ENCODE measurements at regions not wholly inside any gene's neighbourhood (a gene's known extent, or its start where the extent isn't known, plus 50 kb on each side); places are given as distances from the start of the nearest gene placed in this dataset.

DNA sequence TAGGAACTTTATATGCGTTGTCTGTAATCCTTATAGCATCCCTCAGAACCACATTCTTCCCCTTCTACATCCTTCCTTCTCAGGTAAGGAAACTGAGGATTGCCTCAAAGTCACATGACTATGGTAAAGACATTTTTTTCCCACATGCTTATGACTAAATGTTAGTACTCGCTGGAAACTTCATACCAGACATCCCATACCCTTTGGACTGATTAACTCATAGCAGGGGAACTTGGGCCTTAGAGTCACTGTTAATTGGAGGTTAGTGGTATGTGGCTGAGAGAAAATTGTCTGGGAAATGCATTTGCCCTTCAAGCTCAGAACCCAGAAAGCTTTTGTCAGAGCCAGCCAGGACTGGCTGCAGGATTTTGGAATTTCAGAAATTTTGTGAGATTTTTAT lies 155.0 kb downstream of the RELL1 start:
- peak; percentile 63 to 80 for DNase-seq
- H3K27me3 ChIP-seq (ENCODE audit: control insufficient read depth, insufficient read depth, low read length): no peaks in the 10 kb centered on the region
- H3K36me3 ChIP-seq (ENCODE audit: control insufficient read depth, insufficient read depth, low read length): no peaks in the 10 kb centered on the region
- peak overlapping the region; percentile 57 for H3K27ac ChIP-seq (ENCODE audit: low read length)
- no peaks in the 10 kb centered on the region for H3K9me3 ChIP-seq (ENCODE audit: control insufficient read depth, low read depth, low read length)
- no peak overlapping the region for H3K4me3 ChIP-seq (ENCODE audit: low read length)
- no CpG with 5 or more reads among the region's 2 CpGs for WGBS (ENCODE audit: insufficient coverage, low lambda C conversion rate)
- H3K4me1 ChIP-seq (ENCODE audit: control insufficient read depth, insufficient read depth, low read length): peaks cover 8% of the 10 kb centered on the region

GRCh38 chr4:37530451-37530850 lies 155.7 kb downstream of the RELL1 start:
- H3K4me1 ChIP-seq (ENCODE audit: control insufficient read depth, insufficient read depth, low read length): peaks cover 8% of the 10 kb centered on the region
- WGBS (ENCODE audit: insufficient coverage, low lambda C conversion rate): no CpG with 5 or more reads among the region's 9 CpGs
- H3K36me3 ChIP-seq (ENCODE audit: control insufficient read depth, insufficient read depth, low read length): no peaks in the 10 kb centered on the region
- H3K27ac ChIP-seq (ENCODE audit: low read length): peak overlapping the region; percentile 57
- H3K9me3 ChIP-seq (ENCODE audit: control insufficient read depth, low read depth, low read length): no peaks in the 10 kb centered on the region
- H3K27me3 ChIP-seq (ENCODE audit: control insufficient read depth, insufficient read depth, low read length): no peaks in the 10 kb centered on the region
- no peak overlapping the region for H3K4me3 ChIP-seq (ENCODE audit: low read length)
- DNase-seq: no peak

DNA sequence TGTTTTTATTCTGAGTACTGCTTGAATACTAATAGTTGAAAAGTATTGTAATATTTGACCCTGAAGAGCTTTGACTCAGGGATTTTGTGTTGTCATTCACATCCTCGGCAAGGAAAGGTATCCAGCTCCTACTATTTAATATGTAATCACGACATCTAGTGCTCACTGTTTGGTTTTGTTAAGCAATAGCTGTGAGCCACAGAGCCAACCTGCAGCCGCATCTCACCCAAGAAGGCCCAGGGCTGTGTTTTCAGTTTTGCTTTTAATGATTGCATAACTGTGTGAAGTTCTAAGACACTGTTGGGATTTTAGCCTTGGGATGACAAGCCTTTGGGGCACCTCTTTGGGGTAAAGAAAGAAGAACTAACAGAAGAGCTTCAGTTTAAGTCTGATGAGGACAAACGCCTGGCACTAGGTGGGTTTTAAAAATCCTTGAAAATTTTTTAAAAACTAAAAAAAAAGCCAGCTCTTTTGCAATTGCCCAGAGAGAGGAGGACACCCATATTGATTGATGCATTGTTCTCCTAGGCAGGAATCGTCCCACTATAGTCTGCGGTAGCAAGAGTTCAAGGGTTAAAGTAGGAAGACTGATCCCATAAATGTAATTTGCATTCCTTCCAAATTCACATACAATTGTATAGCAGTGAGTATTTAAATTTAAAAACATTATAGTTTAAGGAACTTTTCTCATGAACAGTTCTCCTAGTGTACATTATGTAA lies 157.8 kb downstream of the RELL1 start:
- Histone ChIP-seq H3K4me1 (ENCODE audit: control insufficient read depth, insufficient read depth, low read length) (peaks cover 8% of the 10 kb centered on the region), H3K27me3 (ENCODE audit: control insufficient read depth, insufficient read depth, low read length) (no peaks in the 10 kb centered on the region), H3K27ac (ENCODE audit: low read length) (peak overlapping the region; percentile 30), H3K36me3 (ENCODE audit: control insufficient read depth, insufficient read depth, low read length) (no peaks in the 10 kb centered on the region), H3K9me3 (ENCODE audit: control insufficient read depth, low read depth, low read length) (no peaks in the 10 kb centered on the region), H3K4me3 (ENCODE audit: low read length) (no peak overlapping the region)
- WGBS (ENCODE audit: insufficient coverage, low lambda C conversion rate): no CpG with 5 or more reads among the region's 6 CpGs
- DNase-seq: peak; percentile 43 to 73

DNA sequence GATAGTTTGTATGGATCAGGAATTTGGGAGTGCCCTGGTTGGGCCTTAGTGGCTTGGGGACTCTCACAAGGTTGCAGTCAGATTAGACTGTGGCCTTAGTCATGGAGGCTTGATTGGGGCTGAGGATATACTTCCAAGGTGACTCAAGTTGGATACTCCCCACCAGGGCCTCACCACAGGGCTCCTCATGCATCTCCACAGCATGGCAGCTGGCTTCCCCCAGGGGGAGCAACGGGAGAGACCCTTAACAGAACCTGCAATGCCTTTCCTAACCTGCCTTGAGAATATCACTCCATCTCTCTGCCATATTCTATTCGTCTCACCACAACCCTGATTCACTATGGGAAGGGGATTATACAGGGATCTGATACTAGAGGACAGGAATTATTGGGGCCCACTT lies 161.9 kb downstream of the RELL1 start:
- Histone ChIP-seq H3K36me3 (ENCODE audit: control insufficient read depth, insufficient read depth, low read length) (no peaks in the 10 kb centered on the region), H3K27ac (ENCODE audit: low read length) (no peak overlapping the region), H3K4me1 (ENCODE audit: control insufficient read depth, insufficient read depth, low read length) (peaks cover 14% of the 10 kb centered on the region), H3K27me3 (ENCODE audit: control insufficient read depth, insufficient read depth, low read length) (no peaks in the 10 kb centered on the region), H3K4me3 (ENCODE audit: low read length) (no peak overlapping the region), H3K9me3 (ENCODE audit: control insufficient read depth, low read depth, low read length) (peaks cover 3% of the 10 kb centered on the region)
- no peak for DNase-seq
- WGBS (ENCODE audit: insufficient coverage, low lambda C conversion rate): no CpG with 5 or more reads among the region's 2 CpGs

- Histone ChIP-seq H3K36me3 (ENCODE audit: control insufficient read depth, insufficient read depth, low read length) (no peaks in the 10 kb centered on the region), H3K27ac (ENCODE audit: low read length) (peak overlapping the region; percentile 40), H3K9me3 (ENCODE audit: control insufficient read depth, low read depth, low read length) (peaks cover 3% of the 10 kb centered on the region), H3K27me3 (ENCODE audit: control insufficient read depth, insufficient read depth, low read length) (no peaks in the 10 kb centered on the region), H3K4me3 (ENCODE audit: low read length) (no peak overlapping the region), H3K4me1 (ENCODE audit: control insufficient read depth, insufficient read depth, low read length) (peaks cover 9% of the 10 kb centered on the region)
- WGBS (ENCODE audit: insufficient coverage, low lambda C conversion rate): no CpG with 5 or more reads among the region's 1 CpG
- DNase-seq: no peak
Observed at GRCh38 chr4:37522996-37523395, 163.2 kb downstream of the RELL1 start.

DNA sequence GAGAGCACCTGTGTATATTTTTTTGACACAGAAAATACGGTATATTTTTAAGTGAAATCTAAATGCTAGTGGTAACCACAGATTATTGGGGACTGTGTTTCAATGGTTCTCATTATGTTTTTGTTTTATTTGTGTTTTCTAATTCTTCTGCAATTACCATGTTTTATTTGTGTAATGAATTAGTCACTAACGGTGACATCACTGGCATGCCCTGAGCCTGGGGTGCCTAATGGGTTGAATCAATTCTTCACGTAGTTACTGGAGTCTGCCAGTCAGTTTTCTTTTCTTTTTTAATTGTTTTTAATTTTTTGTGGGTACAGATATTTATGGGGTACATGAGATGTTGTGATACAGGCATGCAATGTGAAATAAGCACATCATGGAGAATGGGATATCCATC lies 168.8 kb downstream of the RELL1 start:
- peaks cover 1% of the 10 kb centered on the region for H3K4me1 ChIP-seq (ENCODE audit: control insufficient read depth, insufficient read depth, low read length)
- WGBS (ENCODE audit: insufficient coverage, low lambda C conversion rate): 100% methylated on average over 2 of the region's 3 CpGs
- DNase-seq: no peak

GRCh38 chr4:37516057-37516775 lies 170.0 kb downstream of the RELL1 start:
- no peaks in the 10 kb centered on the region for H3K4me1 ChIP-seq (ENCODE audit: control insufficient read depth, insufficient read depth, low read length)
- WGBS (ENCODE audit: insufficient coverage, low lambda C conversion rate): no CpG with 5 or more reads among the region's 7 CpGs
- H3K36me3 ChIP-seq (ENCODE audit: control insufficient read depth, insufficient read depth, low read length): peaks cover 2% of the 10 kb centered on the region
- H3K27ac ChIP-seq (ENCODE audit: low read length): no peak overlapping the region
- DNase-seq: no peak
- no peaks in the 10 kb centered on the region for H3K27me3 ChIP-seq (ENCODE audit: control insufficient read depth, insufficient read depth, low read length)
- H3K4me3 ChIP-seq (ENCODE audit: low read length): no peak overlapping the region
- peaks cover 14% of the 10 kb centered on the region for H3K9me3 ChIP-seq (ENCODE audit: control insufficient read depth, low read depth, low read length)

More for the DNA sequence above, 168.8 kb downstream of the RELL1 start:
- H3K27me3 ChIP-seq (ENCODE audit: control insufficient read depth, insufficient read depth, low read length): no peaks in the 10 kb centered on the region
- H3K27ac ChIP-seq (ENCODE audit: low read length): no peak overlapping the region
- H3K4me3 ChIP-seq (ENCODE audit: low read length): no peak overlapping the region
- peaks cover 2% of the 10 kb centered on the region for H3K36me3 ChIP-seq (ENCODE audit: control insufficient read depth, insufficient read depth, low read length)
- peaks cover 13% of the 10 kb centered on the region for H3K9me3 ChIP-seq (ENCODE audit: control insufficient read depth, low read depth, low read length)

GRCh38 chr4:37510626-37511025 lies 175.6 kb downstream of the RELL1 start:
- Histone ChIP-seq H3K4me1 (ENCODE audit: control insufficient read depth, insufficient read depth, low read length) (no peaks in the 10 kb centered on the region), H3K27me3 (ENCODE audit: control insufficient read depth, insufficient read depth, low read length) (no peaks in the 10 kb centered on the region), H3K4me3 (ENCODE audit: low read length) (no peak overlapping the region), H3K36me3 (ENCODE audit: control insufficient read depth, insufficient read depth, low read length) (peaks cover 11% of the 10 kb centered on the region), H3K27ac (ENCODE audit: low read length) (no peak overlapping the region), H3K9me3 (ENCODE audit: control insufficient read depth, low read depth, low read length) (peaks cover 23% of the 10 kb centered on the region)
- no peak for DNase-seq

DNA sequence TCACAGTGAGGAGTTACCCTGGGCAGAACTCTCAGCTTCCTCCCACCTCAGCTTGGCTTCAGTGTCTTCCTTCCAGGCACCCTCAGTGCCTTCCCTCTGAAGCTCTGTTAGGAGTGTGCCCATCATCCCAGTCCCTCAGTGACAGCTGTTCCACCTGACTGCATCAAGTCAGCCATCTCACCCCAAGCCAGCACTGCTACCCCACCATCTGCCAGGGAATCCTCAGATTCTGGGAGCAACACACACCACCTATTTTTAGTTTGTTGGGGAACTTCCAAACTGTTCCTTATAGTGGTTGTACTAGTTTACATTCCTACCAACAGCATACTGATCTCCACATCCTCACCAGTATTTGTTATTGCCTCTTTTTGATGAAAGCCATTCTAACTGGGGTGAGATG lies 182.9 kb downstream of the RELL1 start:
- H3K27me3 ChIP-seq (ENCODE audit: control insufficient read depth, insufficient read depth, low read length): no peaks in the 10 kb centered on the region
- no peaks in the 10 kb centered on the region for H3K36me3 ChIP-seq (ENCODE audit: control insufficient read depth, insufficient read depth, low read length)
- no peak for DNase-seq
- no peaks in the 10 kb centered on the region for H3K4me1 ChIP-seq (ENCODE audit: control insufficient read depth, insufficient read depth, low read length)
- H3K9me3 ChIP-seq (ENCODE audit: control insufficient read depth, low read depth, low read length): no peaks in the 10 kb centered on the region
- H3K4me3 ChIP-seq (ENCODE audit: low read length): no peak overlapping the region
- no peak overlapping the region for H3K27ac ChIP-seq (ENCODE audit: low read length)

GRCh38 chr4:37502070-37502469 lies 184.1 kb downstream of the RELL1 start:
- no peak overlapping the region for H3K27ac ChIP-seq (ENCODE audit: low read length)
- H3K4me1 ChIP-seq (ENCODE audit: control insufficient read depth, insufficient read depth, low read length): no peaks in the 10 kb centered on the region
- no peaks in the 10 kb centered on the region for H3K36me3 ChIP-seq (ENCODE audit: control insufficient read depth, insufficient read depth, low read length)
- no peaks in the 10 kb centered on the region for H3K27me3 ChIP-seq (ENCODE audit: control insufficient read depth, insufficient read depth, low read length)
- no CpG with 5 or more reads among the region's 8 CpGs for WGBS (ENCODE audit: insufficient coverage, low lambda C conversion rate)
- H3K4me3 ChIP-seq (ENCODE audit: low read length): no peak overlapping the region
- H3K9me3 ChIP-seq (ENCODE audit: control insufficient read depth, low read depth, low read length): no peaks in the 10 kb centered on the region
- DNase-seq: no peak

All from large intestine (tissue), 3 donors.